SU-DHL-6 (cell line): ENCODE measurements at regions not wholly inside any gene's neighbourhood (a gene's known extent, or its start where the extent isn't known, plus 50 kb on each side); places are given as distances from the start of the nearest gene placed in this dataset.

Experiments used
- H2AFZ ChIP-seq: fragments of 200-600 bp; sonication (generic); 2 replicates; pipeline ENCODE4 v1.6.1; 2014; ENCODE audit warnings: low read depth, mild to moderate bottlenecking, moderate library complexity, mixed read lengths, antibody characterized with exemption, low read length; ENCODE audit not compliant: severe bottlenecking
- H3F3A ChIP-seq: fragments of 200-600 bp; shearing (Covaris generic); 2 replicates; pipeline ENCODE4 v1.6.0; 2016; ENCODE audit warnings: antibody characterized with exemption, mild to moderate bottlenecking; ENCODE audit not compliant: insufficient read depth
- H3K27ac ChIP-seq: fragments of 200-600 bp; sonication (generic); 2 replicates; pipeline ENCODE4 v1.5.1; 2016; ENCODE audit warnings: low read depth, mild to moderate bottlenecking, low read length, moderate library complexity, mixed read lengths
- H3K27me3 ChIP-seq: fragments of 200-600 bp; sonication (generic), shearing (Covaris generic); 2 replicates; pipeline ENCODE4 v1.6.0; 2014; ENCODE audit warnings: mild to moderate bottlenecking, low read length
- H3K36me3 ChIP-seq: fragments of 200-600 bp; sonication (generic); 2 replicates; pipeline ENCODE4 v1.6.1; 2014; ENCODE audit warnings: mild to moderate bottlenecking, low read length, mixed read lengths
- H3K4me2 ChIP-seq: fragments of 300-600, 200-600 bp; shearing (Covaris generic), sonication (generic); 2 replicates; pipeline ENCODE4 v1.6.0; 2014; ENCODE audit warnings: low read length, low read depth, mild to moderate bottlenecking; ENCODE audit not compliant: poor library complexity, severe bottlenecking
- H3K4me3 ChIP-seq: fragments of 200-600 bp; sonication (generic); 2 replicates; pipeline ENCODE4 v1.5.1; 2014; ENCODE audit warnings: antibody characterized with exemption, low read length, mild to moderate bottlenecking, mixed read lengths; ENCODE audit not compliant: insufficient read depth, poor library complexity, severe bottlenecking
- H3K79me2 ChIP-seq: fragments of 200-600 bp; sonication (generic); 2 replicates; pipeline ENCODE4 v1.6.1; 2014; ENCODE audit warnings: mild to moderate bottlenecking, low read length, moderate library complexity; ENCODE audit not compliant: insufficient read depth
- H3K9ac ChIP-seq: fragments of 200-600 bp; sonication (generic); 2 replicates; pipeline ENCODE4 v1.7.0; 2014; ENCODE audit warnings: mild to moderate bottlenecking, low read length
- H3K9me2 ChIP-seq: fragments of 200-600 bp; sonication (generic); replicated peaks from 2 replicates; pipeline ENCODE4 v1.6.1; 2014; ENCODE audit warnings: low read length; ENCODE audit not compliant: insufficient read depth
- H3K9me3 ChIP-seq: fragments of 200-600 bp; sonication (generic); 2 replicates; pipeline ENCODE4 v1.6.1; 2014; ENCODE audit warnings: low read length, mixed read lengths; ENCODE audit not compliant: insufficient read depth
- H4K20me1 ChIP-seq: fragments of 200-600 bp; sonication (generic); 2 replicates; pipeline ENCODE4 v1.6.1; 2014; ENCODE audit warnings: low read depth, mild to moderate bottlenecking, antibody characterized with exemption, low read length, moderate library complexity, mixed read lengths
- EZH2phosphoT487 ChIP-seq: fragments of 200-600 bp; sonication (generic), shearing (Covaris generic); conservative IDR thresholded peaks from 2 replicates; pipeline ENCODE4 v1.6.1; 2018; ENCODE audit warnings: mild to moderate bottlenecking, antibody characterized with exemption, low read length, moderate library complexity, mixed read lengths
- TF ChIP-seq, protein P1 (sequence below): fragments of 200-600 bp; sonication (generic); IDR thresholded peaks from one replicate; pipeline ENCODE4 v1.5.1; 2017; ENCODE audit warnings: antibody characterized with exemption, mild to moderate bottlenecking, low read length, moderate library complexity; ENCODE audit not compliant: insufficient read depth, poor library complexity, severe bottlenecking

DNA sequence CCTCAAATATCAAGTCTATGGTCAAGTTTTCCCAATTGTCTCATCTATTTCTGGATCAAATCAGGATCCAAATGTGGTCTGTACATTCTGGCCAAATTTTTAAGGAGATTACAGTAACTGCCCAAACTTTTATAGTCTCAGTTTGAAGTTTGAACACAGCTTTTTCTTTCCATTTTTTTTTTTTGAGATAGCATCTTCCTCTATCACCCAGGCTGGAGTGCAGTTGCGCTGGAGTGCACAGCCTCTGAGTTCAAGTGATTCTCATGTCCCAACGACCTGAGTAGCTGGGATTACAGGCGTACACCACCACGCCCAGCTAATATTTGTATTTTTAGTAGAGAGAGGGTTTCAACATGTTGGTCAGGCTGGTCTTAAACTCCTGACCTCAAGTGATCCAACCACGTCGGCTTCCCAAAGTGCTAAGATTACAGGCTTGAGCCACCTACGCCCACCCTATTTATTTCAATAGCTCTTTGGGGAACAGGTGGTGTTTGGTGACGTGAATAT is 84.9 kb upstream of the CARMIL1 start:
- Histone ChIP-seq H3K9me3 (no peaks in the 10 kb centered on the region), H3K79me2 (no peaks in the 10 kb centered on the region), H3K27ac (no peak overlapping the region), H3K9me2 (no peaks in the 10 kb centered on the region), H3K36me3 (no peaks in the 10 kb centered on the region), H3K27me3 (no peaks in the 10 kb centered on the region), H2AFZ (no peak overlapping the region), H3K4me2 (no peak overlapping the region), H3F3A (no peaks in the 10 kb centered on the region), H4K20me1 (no peaks in the 10 kb centered on the region), H3K9ac (no peak overlapping the region), H3K4me3 (no peak overlapping the region)
- TF ChIP-seq EZH2phosphoT487 = no peak

DNA sequence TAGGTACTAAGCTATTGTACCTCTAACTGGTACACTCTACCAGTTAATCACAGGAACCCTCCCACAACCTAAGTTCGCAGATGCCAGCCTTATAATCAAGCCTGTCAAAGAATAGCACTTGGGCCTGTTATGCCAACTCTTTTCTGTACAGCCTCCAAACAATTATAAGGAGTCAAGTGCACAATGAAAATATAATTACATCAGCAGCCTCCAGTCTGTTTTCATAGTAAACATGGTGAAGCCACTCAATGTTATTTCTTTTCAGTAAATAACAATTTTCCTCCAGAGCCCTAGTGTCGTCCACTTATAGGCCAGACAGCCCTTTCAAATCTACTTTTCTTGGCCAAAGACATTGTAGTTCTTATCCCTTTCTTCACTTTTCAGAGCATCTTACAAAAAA is 82.7 kb upstream of the CARMIL1 start:
- H3K4me2 ChIP-seq = no peak overlapping the region

DNA sequence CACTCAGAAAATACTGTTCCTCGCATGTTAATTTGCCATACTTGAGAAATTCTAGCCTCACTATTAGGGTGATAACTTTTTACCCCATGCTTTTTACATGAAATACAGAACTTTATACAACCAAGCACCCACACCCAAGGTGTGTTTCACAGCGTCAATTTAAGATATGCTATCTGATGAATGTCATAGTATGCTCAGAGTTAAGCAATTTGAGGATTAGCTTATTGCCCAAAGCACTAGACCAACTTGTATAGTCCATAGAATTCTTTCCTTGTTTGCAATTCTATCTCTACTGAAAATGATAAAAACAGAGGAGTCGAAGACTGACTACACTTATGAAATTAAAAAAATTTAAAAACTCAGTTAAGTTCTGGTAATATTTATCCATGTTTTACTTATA is 82.1 kb upstream of the CARMIL1 start:
- no peaks in the 10 kb centered on the region for H3K9me2 ChIP-seq
- H3K9ac ChIP-seq = no peak overlapping the region
- no peak overlapping the region for H3K27ac ChIP-seq
- no peaks in the 10 kb centered on the region for H4K20me1 ChIP-seq
- H3K9me3 ChIP-seq = no peaks in the 10 kb centered on the region
- H3K4me2 ChIP-seq = no peak overlapping the region
- no peaks in the 10 kb centered on the region for H3K27me3 ChIP-seq
- no peaks in the 10 kb centered on the region for H3K36me3 ChIP-seq
- H2AFZ ChIP-seq = no peak overlapping the region
- no peaks in the 10 kb centered on the region for H3K79me2 ChIP-seq
- TF ChIP-seq, protein P1, sequence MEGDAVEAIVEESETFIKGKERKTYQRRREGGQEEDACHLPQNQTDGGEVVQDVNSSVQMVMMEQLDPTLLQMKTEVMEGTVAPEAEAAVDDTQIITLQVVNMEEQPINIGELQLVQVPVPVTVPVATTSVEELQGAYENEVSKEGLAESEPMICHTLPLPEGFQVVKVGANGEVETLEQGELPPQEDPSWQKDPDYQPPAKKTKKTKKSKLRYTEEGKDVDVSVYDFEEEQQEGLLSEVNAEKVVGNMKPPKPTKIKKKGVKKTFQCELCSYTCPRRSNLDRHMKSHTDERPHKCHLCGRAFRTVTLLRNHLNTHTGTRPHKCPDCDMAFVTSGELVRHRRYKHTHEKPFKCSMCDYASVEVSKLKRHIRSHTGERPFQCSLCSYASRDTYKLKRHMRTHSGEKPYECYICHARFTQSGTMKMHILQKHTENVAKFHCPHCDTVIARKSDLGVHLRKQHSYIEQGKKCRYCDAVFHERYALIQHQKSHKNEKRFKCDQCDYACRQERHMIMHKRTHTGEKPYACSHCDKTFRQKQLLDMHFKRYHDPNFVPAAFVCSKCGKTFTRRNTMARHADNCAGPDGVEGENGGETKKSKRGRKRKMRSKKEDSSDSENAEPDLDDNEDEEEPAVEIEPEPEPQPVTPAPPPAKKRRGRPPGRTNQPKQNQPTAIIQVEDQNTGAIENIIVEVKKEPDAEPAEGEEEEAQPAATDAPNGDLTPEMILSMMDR = no peak
- no peak for TF ChIP-seq EZH2phosphoT487
- no peaks in the 10 kb centered on the region for H3F3A ChIP-seq
- H3K4me3 ChIP-seq = no peak overlapping the region

More for the DNA sequence above, 82.7 kb upstream of the CARMIL1 start:
- H4K20me1 ChIP-seq = no peaks in the 10 kb centered on the region
- no peaks in the 10 kb centered on the region for H3K36me3 ChIP-seq
- no peaks in the 10 kb centered on the region for H3F3A ChIP-seq
- TF ChIP-seq, protein P1 = no peak
- no peak for TF ChIP-seq EZH2phosphoT487
- no peak overlapping the region for H2AFZ ChIP-seq
- no peaks in the 10 kb centered on the region for H3K27me3 ChIP-seq
- H3K4me3 ChIP-seq = no peak overlapping the region
- no peak overlapping the region for H3K27ac ChIP-seq
- no peaks in the 10 kb centered on the region for H3K79me2 ChIP-seq
- H3K9ac ChIP-seq = no peak overlapping the region
- H3K9me3 ChIP-seq = no peaks in the 10 kb centered on the region
- no peaks in the 10 kb centered on the region for H3K9me2 ChIP-seq

DNA sequence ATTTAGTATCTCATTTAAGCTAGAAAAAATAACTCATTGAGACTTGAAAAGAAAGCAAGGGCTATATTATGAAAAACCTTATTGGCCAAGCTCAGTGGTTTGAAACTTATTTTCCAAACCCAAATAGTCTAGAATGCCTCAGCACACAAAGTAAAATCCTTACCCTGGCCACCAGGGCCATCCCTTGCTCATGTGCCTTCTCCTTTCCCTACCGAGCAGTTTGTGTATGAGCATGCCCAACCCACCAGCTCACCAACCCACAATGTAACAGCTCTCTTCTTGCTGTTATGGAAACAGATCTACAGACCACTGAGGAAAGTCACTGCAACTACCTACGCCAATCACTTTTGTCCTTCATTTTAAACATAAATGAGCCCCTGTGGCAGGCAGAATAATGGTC is 79.6 kb upstream of the CARMIL1 start:
- no peaks in the 10 kb centered on the region for H3K9me3 ChIP-seq
- no peaks in the 10 kb centered on the region for H3K36me3 ChIP-seq
- H2AFZ ChIP-seq = no peak overlapping the region
- H3K9ac ChIP-seq = no peak overlapping the region
- TF ChIP-seq EZH2phosphoT487 = no peak
- TF ChIP-seq, protein P1 = no peak
- H3K4me3 ChIP-seq = no peak overlapping the region
- no peak overlapping the region for H3K27ac ChIP-seq
- no peaks in the 10 kb centered on the region for H3F3A ChIP-seq
- no peaks in the 10 kb centered on the region for H3K9me2 ChIP-seq
- no peak overlapping the region for H3K4me2 ChIP-seq
- no peaks in the 10 kb centered on the region for H3K79me2 ChIP-seq
- H3K27me3 ChIP-seq = no peaks in the 10 kb centered on the region
- H4K20me1 ChIP-seq = peaks cover 4% of the 10 kb centered on the region; the same call in 1 of the 2 replicates
